Non-pigmented ciliary epithelial cell (primary cell): ENCODE measurements at regions not wholly inside any gene's neighbourhood (a gene's known extent, or its start where the extent isn't known, plus 50 kb on each side); places are given as distances from the start of the nearest gene placed in this dataset.

Experiments used
- DNase-seq: peaks from one replicate; pipeline ENCODE4 v3.0.0-alpha.2; 2010; ENCODE audit warnings: low read depth

GRCh38 chr4:185925910-185926360, 113.9 kb upstream of the SORBS2 start:
- DNase-seq = no peak

DNA sequence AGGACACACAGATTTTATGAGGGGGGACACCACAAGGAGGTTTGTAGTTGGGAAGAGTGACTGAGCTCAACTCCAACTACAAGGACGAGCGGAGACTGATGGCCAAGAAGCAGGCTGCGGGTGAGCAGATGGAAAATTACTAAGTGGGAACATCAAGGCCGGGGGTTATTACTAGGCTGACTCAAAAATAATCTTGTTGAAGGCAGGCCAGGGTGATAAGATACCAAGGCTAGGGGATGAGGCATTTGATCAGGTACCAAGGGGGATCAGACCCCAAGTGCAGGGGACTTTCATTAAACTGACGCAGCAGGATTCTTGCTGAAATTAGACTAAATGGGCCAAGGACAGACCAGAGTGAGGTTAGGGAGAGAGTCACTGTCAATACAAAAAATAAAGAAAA, 119.4 kb upstream of the SORBS2 start:
- DNase-seq = no peak

- DNase-seq = no peak
These were observed 120.0 kb upstream of the SORBS2 start for GRCh38 chr4:185931986-185932385.

DNA sequence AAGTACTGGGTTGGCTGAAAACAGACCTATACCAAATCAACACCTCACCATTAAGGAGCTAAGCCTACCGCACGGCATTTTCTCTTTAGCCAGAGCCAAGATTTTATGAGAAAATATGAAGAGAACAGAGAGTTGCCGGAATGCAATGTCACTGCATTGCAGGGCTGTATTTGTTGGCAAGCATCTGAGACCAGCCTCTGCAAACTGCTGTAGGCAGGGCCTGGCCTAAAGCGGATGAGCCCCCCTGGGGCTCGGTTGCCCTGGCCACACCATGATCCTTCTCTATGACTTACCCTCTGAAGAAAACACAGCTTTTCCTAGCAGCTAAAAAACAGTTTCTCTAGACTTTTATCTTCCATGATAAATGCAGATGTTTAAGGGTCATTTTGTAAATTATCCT, 120.5 kb upstream of the SORBS2 start:
- no peak for DNase-seq

DNA sequence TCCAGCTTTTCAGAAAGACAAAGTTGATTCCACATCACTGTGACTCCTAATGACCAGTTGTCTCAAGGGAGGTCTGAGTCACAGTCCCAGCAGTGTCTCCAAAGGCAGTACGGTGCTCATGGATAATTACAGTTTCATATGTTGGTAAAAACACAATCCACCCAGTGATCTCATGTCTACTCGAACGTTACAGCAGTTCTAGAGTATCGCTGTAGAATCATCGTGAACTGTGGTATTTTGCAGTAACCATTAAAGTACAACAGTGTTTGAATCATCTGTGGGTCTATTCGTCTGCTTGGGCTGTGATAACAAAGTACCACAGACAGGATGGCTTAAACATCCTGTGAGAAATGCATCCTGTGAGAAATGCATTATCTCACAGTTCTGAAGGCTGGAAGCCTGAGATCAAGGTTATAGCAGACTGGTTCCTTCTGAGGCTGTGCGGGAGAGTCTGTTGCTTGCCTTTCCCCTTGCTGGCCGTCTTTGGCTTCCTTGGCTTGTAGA, 121.1 kb upstream of the SORBS2 start:
- peak; percentile 68 for DNase-seq

DNA sequence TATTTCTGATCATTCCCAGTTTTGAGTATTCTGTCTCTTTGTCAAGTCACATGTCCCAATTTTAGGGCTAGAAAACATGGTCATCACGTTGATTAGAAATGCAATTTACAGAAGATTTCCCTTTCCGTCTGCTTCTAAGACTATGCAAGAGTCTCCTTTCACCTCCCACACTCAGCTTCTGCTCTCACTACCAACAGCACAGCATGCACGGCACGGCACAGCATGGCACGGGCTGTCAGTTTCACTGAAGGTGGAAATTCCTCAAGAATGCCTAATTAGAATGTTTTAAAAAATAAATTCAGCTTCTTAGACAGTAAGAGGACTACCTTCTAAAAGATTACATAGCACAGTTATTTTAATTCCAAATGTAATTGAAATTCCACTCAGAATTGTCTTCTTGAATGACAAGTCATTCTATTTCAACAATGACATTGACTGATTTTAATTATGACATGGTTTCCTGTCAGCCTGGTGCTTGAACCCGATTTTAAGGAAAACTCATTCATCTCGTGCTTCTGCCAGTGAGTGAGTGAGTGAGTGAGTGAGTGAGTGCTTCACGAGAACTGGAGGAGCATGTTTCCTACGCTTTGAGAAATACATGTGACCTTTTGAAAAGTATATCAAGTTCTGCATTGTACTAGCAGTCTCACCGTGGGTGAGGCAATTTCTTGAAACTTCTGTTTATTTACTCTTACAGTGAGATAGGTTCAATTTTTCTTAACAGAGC, 124.8 kb upstream of the SORBS2 start:
- DNase-seq = no peak

GRCh38 chr4:185938654-185939053, 126.7 kb upstream of the SORBS2 start:
- no peak for DNase-seq

- DNase-seq = no peak
These were observed 127.5 kb upstream of the TLR3 start for GRCh38 chr4:185941461-185941860.

DNA sequence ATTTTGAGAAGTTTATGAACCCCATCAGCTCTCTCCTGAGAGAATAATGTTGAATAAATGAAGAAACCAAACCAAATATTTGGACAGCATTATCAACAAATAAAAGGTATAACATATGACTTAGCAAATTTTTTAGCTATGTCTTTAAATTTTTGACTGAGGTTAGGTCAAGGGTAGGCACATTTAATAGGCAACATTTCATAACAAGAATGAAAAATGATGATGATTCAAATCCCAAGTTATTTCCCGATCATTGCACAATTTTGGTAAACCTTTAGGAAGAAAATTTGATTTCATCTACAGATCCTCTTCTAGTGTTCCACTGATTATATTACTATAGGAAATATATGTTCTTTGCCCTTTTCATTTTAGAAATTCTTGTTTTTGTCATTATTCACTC, 123.7 kb upstream of the TLR3 start:
- DNase-seq = no peak

- no peak for DNase-seq
These were observed 123.0 kb upstream of the TLR3 start for GRCh38 chr4:185945906-185946305.

DNA sequence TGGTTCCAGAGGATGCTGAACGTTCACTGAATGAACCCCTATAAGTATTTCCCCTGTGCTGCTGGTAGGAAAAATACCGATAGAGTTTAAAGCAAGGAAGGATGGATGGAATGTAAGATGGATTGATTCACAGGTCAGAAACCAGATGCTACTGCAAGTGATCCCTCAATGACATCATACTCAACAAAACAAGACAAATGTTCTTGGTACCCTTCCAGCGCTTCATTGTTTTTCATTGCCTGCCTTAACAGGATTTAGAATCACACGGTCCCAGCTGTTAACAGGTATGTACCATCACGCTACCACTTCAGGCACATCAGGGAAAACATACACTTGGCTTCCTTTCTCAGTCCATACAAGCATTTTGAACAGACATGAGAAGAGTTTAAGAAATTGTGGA, 118.1 kb upstream of the TLR3 start:
- peak; percentile 41 for DNase-seq

DNA sequence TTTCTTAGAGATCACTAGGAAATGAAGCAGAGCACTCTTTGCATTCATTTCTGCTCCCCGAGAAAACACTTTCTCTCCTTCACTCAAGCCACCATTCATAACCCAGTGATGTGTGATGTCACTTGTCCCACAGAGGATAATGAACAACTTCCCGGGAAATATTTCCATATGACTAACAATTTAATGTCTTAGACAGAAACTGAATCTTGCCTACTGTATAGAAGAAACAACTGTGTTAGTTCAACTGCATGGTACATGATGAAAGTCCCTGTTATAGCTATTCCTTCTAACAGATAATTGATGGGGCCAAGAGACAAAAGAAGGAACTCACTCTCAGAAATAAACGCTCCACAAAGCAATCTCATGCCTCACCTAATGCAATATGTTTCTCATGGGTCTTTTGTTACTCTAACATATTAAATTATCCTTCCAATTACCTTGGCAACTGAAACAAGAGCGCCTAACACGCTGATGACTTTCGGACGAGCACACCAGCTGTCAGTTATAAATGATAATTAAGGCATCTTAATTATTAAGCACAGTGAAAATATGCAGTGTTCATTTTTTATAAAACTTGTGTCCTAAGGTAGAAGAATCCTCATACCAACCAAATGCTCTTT, 113.7 kb upstream of the TLR3 start:
- DNase-seq = no peak

DNA sequence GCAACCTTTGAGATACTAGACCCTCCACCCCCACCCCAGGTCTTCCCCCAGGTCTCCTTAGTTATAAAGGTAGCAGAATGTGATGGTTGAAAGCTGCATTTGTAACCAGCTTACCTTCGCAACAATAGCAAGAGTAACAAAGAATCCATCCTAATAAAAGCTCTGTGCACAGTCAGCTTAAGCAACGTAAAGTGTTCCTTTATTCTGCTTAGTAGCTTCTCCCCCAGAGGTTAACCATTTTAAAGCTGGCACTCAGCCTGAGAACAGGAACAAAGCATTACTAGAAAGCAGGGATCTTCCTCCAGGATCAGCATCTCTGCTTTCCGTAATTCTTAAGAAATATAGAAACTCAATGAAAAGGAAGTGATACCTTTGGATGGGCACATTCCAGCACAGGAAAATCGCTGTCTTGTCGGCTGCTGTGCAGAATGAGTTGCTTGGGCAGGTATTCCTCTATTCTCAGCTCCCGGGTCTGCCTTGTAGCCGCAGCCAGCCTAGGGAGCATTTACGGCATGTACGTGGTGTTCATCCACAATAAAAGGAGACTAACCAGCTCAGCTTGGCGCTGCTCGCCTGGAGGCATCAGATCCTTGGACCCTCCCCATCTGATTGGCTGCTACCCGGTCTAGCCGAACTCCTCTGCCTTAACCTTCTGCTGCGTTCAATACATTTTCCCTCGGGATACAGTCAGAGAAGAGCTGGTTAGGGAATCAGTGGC, 113.0 kb upstream of the TLR3 start:
- DNase-seq = no peak

- no peak for DNase-seq
These were observed 112.4 kb upstream of the TLR3 start for GRCh38 chr4:185956544-185956940.

- no peak for DNase-seq
These were observed 110.7 kb upstream of the TLR3 start for GRCh38 chr4:185958094-185958747.

- DNase-seq = no peak
These were observed 103.3 kb upstream of the TLR3 start for GRCh38 chr4:185965426-185966384.

GRCh38 chr4:185966549-185966948, 102.4 kb upstream of the TLR3 start:
- DNase-seq = no peak

DNA sequence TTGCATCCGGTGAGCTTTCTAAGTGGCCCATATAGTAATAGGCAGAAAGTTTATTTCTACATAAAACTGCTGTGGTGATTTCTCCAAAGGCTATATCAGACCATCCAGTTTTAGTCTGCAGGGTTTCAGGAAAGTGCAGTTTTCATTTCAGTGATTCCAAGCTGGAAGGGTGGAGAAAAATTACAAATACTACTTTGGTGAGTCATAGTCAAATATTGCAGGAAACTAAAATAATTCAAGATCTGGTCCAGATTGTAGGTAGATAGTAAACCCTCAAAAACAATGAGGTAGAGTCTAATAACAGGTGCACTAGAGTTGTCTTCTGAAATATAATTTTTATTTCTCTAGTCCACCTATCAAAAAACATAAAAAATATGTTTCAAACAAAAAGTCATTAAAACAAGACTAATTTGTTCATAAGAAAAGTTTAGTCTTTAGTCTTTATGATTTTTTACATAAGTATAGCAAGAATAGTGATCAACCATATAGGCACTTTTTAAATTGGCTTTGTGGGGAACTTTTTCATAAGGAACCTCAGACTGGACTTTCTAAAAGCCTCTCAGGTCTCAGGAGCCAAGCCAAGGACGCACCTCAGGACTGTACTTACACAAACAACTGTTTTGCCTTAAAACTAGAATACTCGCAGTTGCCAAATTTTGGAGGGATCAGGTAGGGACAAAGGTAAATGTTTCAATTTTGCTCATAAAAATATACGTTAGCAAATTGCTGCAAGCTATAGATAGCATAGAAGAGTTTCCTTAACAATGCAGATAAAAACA, 101.8 kb upstream of the TLR3 start:
- no peak for DNase-seq

- DNase-seq = no peak
These were observed 99.3 kb upstream of the TLR3 start for GRCh38 chr4:185969657-185970056.

- no peak for DNase-seq
These were observed 80.9 kb upstream of the TLR3 start for GRCh38 chr4:185987961-185988627.
